ENCODE measurements at regions not wholly inside any gene's neighbourhood (a gene's known extent, or its start where the extent isn't known, plus 50 kb on each side); places are given as distances from the start of the nearest gene placed in this dataset.

DNA sequence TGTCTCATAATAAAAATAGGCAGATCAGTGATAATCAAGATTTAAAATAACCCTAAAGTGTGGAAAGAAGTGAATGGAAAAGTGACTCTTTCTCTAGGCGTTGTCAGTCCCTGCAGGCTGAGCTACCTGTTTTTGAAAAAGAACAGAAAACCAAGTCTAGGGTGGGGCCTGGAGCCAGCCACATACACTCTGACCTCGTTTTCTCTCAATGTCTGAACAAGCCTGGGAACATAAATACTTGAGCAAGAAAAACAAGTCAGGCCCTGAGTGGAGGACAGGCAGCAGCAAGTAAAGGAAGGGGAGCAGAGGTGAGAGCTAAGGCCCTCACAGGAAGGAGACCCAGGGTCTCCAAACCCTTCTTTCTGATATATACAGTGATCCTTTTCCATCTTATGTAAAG is 91.7 kb upstream of the HPF1 start:
- DNase-seq (ENCODE audit: low read depth in 2 of 2) = no peak
- no peak overlapping the region for H2AFZ ChIP-seq (ENCODE audit: low read length)
- TF ChIP-seq CTCF (conservative IDR thresholded peaks at IDR 0.05 in 1 of 2, IDR thresholded peaks at IDR 0.05 in 1 of 2; ENCODE audit: low read depth in 1 of 2, low read length in 2 of 2) = no peak
- no peak for TF ChIP-seq EZH2 (IDR thresholded peaks at IDR 0.05; ENCODE audit: low read length, missing control alignments)
- H3K27me3 ChIP-seq (ENCODE audit: control insufficient read depth, insufficient read depth, low read length) = no peaks in the 10 kb centered on the region
- H3K4me3 ChIP-seq (replicated peaks in 1 of 4; ENCODE audit: control extremely low read depth in 1 of 4, insufficient read depth in 1 of 4, low read depth in 3 of 4, low read length in 4 of 4) = no peak overlapping the region
- H3K9ac ChIP-seq (ENCODE audit: insufficient read depth, low read length) = no peak overlapping the region
- H3K79me2 ChIP-seq (ENCODE audit: control insufficient read depth, insufficient read depth, low read length) = no peaks in the 10 kb centered on the region
- H3K4me1 ChIP-seq (ENCODE audit: control insufficient read depth, extremely low read depth, insufficient read depth, low read length) = no peaks in the 10 kb centered on the region
- no peak overlapping the region for H3K27ac ChIP-seq (ENCODE audit: insufficient read depth, low read length)
- H3K9me3 ChIP-seq (ENCODE audit: control insufficient read depth, insufficient read depth, low read depth, low read length) = no peaks in the 10 kb centered on the region
- H4K20me1 ChIP-seq (ENCODE audit: control insufficient read depth, extremely low read depth, insufficient read depth, low read length) = no peaks in the 10 kb centered on the region
- no peaks in the 10 kb centered on the region for H3K36me3 ChIP-seq (ENCODE audit: control insufficient read depth, insufficient read depth, low read length)
- no peak overlapping the region for H3K4me2 ChIP-seq (ENCODE audit: extremely low read depth, insufficient read depth, low read length)

DNA sequence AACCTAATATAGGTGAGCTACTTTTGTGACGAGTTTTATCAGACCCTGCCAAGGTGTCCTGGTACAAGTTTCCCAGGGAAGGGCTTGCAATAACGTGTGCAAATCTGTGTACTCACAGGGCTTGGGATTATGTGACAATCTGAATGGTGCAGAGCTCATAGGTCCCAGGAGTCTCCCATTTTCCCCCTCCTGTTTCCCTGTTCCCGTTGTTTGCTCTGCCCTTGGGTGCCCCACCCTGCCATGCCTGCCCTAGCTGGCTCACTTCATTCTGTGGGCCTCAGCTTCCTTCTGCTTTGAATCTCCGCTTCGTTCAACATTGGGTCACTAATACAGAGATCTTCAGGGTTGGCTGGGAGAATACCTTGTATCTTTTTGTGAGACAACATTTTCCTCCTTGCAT is 90.3 kb upstream of the HPF1 start:
- H4K20me1 ChIP-seq (ENCODE audit: control insufficient read depth, extremely low read depth, insufficient read depth, low read length) = no peaks in the 10 kb centered on the region

DNA sequence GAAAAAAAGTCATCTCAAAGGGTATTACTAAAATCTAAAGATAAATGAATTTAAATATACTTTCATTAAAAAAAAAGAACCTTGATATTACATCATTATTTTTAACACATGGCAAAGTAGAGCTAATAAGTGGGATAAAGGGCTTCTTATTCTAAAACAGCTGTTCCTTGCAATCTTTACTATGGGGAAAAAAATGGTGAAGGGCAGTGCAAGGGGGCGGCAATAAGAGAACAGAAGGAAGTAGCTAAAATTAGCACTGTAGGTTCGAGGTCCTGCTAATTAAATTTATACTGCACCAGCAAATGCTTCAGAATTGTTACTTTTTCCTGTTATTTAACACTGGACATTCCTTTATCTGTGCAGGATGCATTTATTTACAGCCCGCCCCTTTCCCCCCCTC is 89.4 kb upstream of the HPF1 start:
- Histone ChIP-seq H3K4me2 (ENCODE audit: extremely low read depth, insufficient read depth, low read length) (no peak overlapping the region), H3K36me3 (ENCODE audit: control insufficient read depth, insufficient read depth, low read length) (no peaks in the 10 kb centered on the region), H3K9me3 (ENCODE audit: control insufficient read depth, insufficient read depth, low read depth, low read length) (no peaks in the 10 kb centered on the region), H4K20me1 (ENCODE audit: control insufficient read depth, extremely low read depth, insufficient read depth, low read length) (no peaks in the 10 kb centered on the region), H3K4me3 (replicated peaks in 1 of 4; ENCODE audit: control extremely low read depth in 1 of 4, insufficient read depth in 1 of 4, low read depth in 3 of 4, low read length in 4 of 4) (no peak overlapping the region), H3K4me1 (ENCODE audit: control insufficient read depth, extremely low read depth, insufficient read depth, low read length) (no peaks in the 10 kb centered on the region), H3K27me3 (ENCODE audit: control insufficient read depth, insufficient read depth, low read length) (no peaks in the 10 kb centered on the region), H2AFZ (ENCODE audit: low read length) (no peak overlapping the region), H3K9ac (ENCODE audit: insufficient read depth, low read length) (no peak overlapping the region), H3K79me2 (ENCODE audit: control insufficient read depth, insufficient read depth, low read length) (no peaks in the 10 kb centered on the region), H3K27ac (ENCODE audit: insufficient read depth, low read length) (no peak overlapping the region)
- no peak for TF ChIP-seq EZH2 (IDR thresholded peaks at IDR 0.05; ENCODE audit: low read length, missing control alignments)
- TF ChIP-seq CTCF (conservative IDR thresholded peaks at IDR 0.05 in 1 of 2, IDR thresholded peaks at IDR 0.05 in 1 of 2; ENCODE audit: low read depth in 1 of 2, low read length in 2 of 2) = no peak
- DNase-seq (ENCODE audit: low read depth in 2 of 2) = no peak

More for the DNA sequence above, 90.3 kb upstream of the HPF1 start:
- no peaks in the 10 kb centered on the region for H3K9me3 ChIP-seq (ENCODE audit: control insufficient read depth, insufficient read depth, low read depth, low read length)
- H2AFZ ChIP-seq (ENCODE audit: low read length) = no peak overlapping the region
- H3K36me3 ChIP-seq (ENCODE audit: control insufficient read depth, insufficient read depth, low read length) = no peaks in the 10 kb centered on the region
- no peaks in the 10 kb centered on the region for H3K27me3 ChIP-seq (ENCODE audit: control insufficient read depth, insufficient read depth, low read length)
- H3K79me2 ChIP-seq (ENCODE audit: control insufficient read depth, insufficient read depth, low read length) = no peaks in the 10 kb centered on the region
- H3K4me2 ChIP-seq (ENCODE audit: extremely low read depth, insufficient read depth, low read length) = no peak overlapping the region
- no peaks in the 10 kb centered on the region for H3K4me1 ChIP-seq (ENCODE audit: control insufficient read depth, extremely low read depth, insufficient read depth, low read length)
- TF ChIP-seq EZH2 (IDR thresholded peaks at IDR 0.05; ENCODE audit: low read length, missing control alignments) (no peak), CTCF (conservative IDR thresholded peaks at IDR 0.05 in 1 of 2, IDR thresholded peaks at IDR 0.05 in 1 of 2; ENCODE audit: low read depth in 1 of 2, low read length in 2 of 2) (no peak)
- H3K27ac ChIP-seq (ENCODE audit: insufficient read depth, low read length) = no peak overlapping the region
- H3K9ac ChIP-seq (ENCODE audit: insufficient read depth, low read length) = no peak overlapping the region
- H3K4me3 ChIP-seq (replicated peaks in 1 of 4; ENCODE audit: control extremely low read depth in 1 of 4, insufficient read depth in 1 of 4, low read depth in 3 of 4, low read length in 4 of 4) = no peak overlapping the region
- no peak for DNase-seq (ENCODE audit: low read depth in 2 of 2)

All from fibroblast of lung (primary cell).